SK-N-SH (cell line): ENCODE measurements at regions not wholly inside any gene's neighbourhood (a gene's known extent, or its start where the extent isn't known, plus 50 kb on each side); places are given as distances from the start of the nearest gene placed in this dataset.

Source experiments
- CTCF ChIA-PET: fragments of 300-600, 350-600 bp; formaldehyde crosslinking; extraction: SDS; loops from one replicate; lab custom pipeline; 2021; lab: Yijun Ruan, JAX
- POLR2A ChIA-PET: fragments of 350-600 bp; sonication (Branson Sonifier 250); formaldehyde crosslinking; extraction: SDS; loops from one replicate; lab custom pipeline; 2020; ENCODE audit warnings: antibody characterized with exemption, inconsistent platforms; lab: Yijun Ruan, JAX
- DNase-seq: peaks from one replicate; pipeline ENCODE4 v3.0.0; 2012
- H2AFZ ChIP-seq: fragments of 200-600 bp; sonication (generic); 2 replicates; pipeline ENCODE4 v1.8.1; 2016; ENCODE audit warnings: antibody characterized with exemption, mild to moderate bottlenecking, low read depth
- H3F3A ChIP-seq: fragments of 200-600 bp; sonication (generic); replicated peaks from 2 replicates; pipeline ENCODE3; 2016; ENCODE audit warnings: antibody characterized with exemption, mild to moderate bottlenecking; ENCODE audit not compliant: insufficient read depth
- H3K27ac ChIP-seq, 2 experiments: fragments of 200-500 bp in 1 of 2; fragments of 200-600 bp in 1 of 2; sonication (Bioruptor generic) in 1 of 2; sonication (generic), shearing (Covaris generic) in 1 of 2; 2 replicates each; pipeline versions ENCODE4 v1.5.1 to v1.6.1; 2014 to 2016; ENCODE audit warnings: low read depth in 2 of 2, inconsistent platforms in 1 of 2, low read length in 1 of 2, mild to moderate bottlenecking in 1 of 2, mixed read lengths in 1 of 2
- H3K27me3 ChIP-seq: fragments of 200-600 bp; sonication (generic), shearing (Covaris generic); 2 replicates; pipeline ENCODE4 v1.6.1; 2016; ENCODE audit warnings: mixed run types; ENCODE audit not compliant: insufficient read depth
- H3K36me3 ChIP-seq, 2 experiments: fragments of 200-500 bp in 1 of 2; fragments of 200-600 bp in 1 of 2; sonication (Bioruptor generic) in 1 of 2; sonication (generic) in 1 of 2; replicated peaks in 1 of 2; 2 replicates each; pipeline versions ENCODE3 to v1.5.1; 2014 to 2016; ENCODE audit warnings: low read length in 1 of 2, mild to moderate bottlenecking in 1 of 2; ENCODE audit not compliant: insufficient read depth in 2 of 2, control insufficient read depth in 1 of 2
- H3K4me1 ChIP-seq, 2 experiments: fragments of 200-500 bp in 1 of 2; fragments of 200-600 bp in 1 of 2; sonication (Bioruptor generic) in 1 of 2; sonication (generic), shearing (Covaris generic) in 1 of 2; 2 replicates each; pipeline versions ENCODE4 v1.5.1 to v1.6.1; 2014 to 2016; ENCODE audit warnings: low read depth in 1 of 2, low read length in 1 of 2, mixed run types in 1 of 2; ENCODE audit not compliant: insufficient read depth in 2 of 2, control insufficient read depth in 1 of 2
- H3K4me2 ChIP-seq: fragments of 200-600 bp; sonication (generic), shearing (Covaris generic); 2 replicates; pipeline ENCODE4 v1.6.1; 2017; ENCODE audit warnings: mixed run types
- H3K4me3 ChIP-seq, 2 experiments: fragments of 200-500 bp in 1 of 2; fragments of 200-600 bp in 1 of 2; sonication (Bioruptor generic) in 1 of 2; sonication (generic), shearing (Covaris generic) in 1 of 2; 2 replicates each; pipeline versions ENCODE4 v1.5.1 to v1.8.1; 2014 to 2016; ENCODE audit warnings: low read depth in 2 of 2, inconsistent platforms in 1 of 2, low read length in 1 of 2, mild to moderate bottlenecking in 1 of 2, mixed read lengths in 1 of 2, moderate library complexity in 1 of 2
- H3K79me2 ChIP-seq: fragments of 200-600 bp; sonication (generic); 2 replicates; pipeline ENCODE4 v1.8.1; 2017; ENCODE audit warnings: mild to moderate bottlenecking; ENCODE audit not compliant: insufficient read depth
- H3K9ac ChIP-seq: fragments of 200-600 bp; sonication (generic); 2 replicates; pipeline ENCODE4 v1.6.1; 2017; ENCODE audit warnings: mixed run types
- H3K9me2 ChIP-seq: fragments of 200-600 bp; sonication (generic); 2 replicates; pipeline ENCODE4 v1.6.1; 2017; ENCODE audit warnings: mixed run types
- H3K9me3 ChIP-seq: fragments of 200-600 bp; sonication (generic); 2 replicates; pipeline ENCODE4 v1.6.1; 2017; ENCODE audit warnings: mixed run types, mild to moderate bottlenecking, moderate library complexity
- H4K20me1 ChIP-seq: fragments of 200-600 bp; sonication (generic); 2 replicates; pipeline ENCODE4 v1.6.1; 2017; ENCODE audit warnings: mild to moderate bottlenecking, mixed run types; ENCODE audit not compliant: insufficient read depth
- CHD2 ChIP-seq: fragments of 150-350 bp; IDR thresholded peaks from 2 replicates; pipeline ENCODE4 v1.6.1; 2018; ENCODE audit warnings: low read length; ENCODE audit not compliant: partially characterized antibody
- ELF1 ChIP-seq: IDR thresholded peaks from 2 replicates; pipeline ENCODE4 v1.4.0; 2012
- EP300 ChIP-seq, 2 experiments: IDR thresholded peaks; 2 replicates each; pipeline versions ENCODE4 v1.4.0 to v1.6.1; 2012; ENCODE audit warnings: borderline replicate concordance in 1 of 2, low read depth in 1 of 2, low read length in 1 of 2
- EZH2phosphoT487 ChIP-seq: fragments of 200-600 bp; sonication (generic); IDR thresholded peaks from 2 replicates; pipeline ENCODE4 v1.6.1; 2017; ENCODE audit warnings: low read depth, mixed run types, mild to moderate bottlenecking, antibody characterized with exemption, moderate library complexity, borderline replicate concordance
- FOSL2 ChIP-seq: IDR thresholded peaks from 2 replicates; pipeline ENCODE4 v1.4.0; 2012; ENCODE audit warnings: low read depth, mild to moderate bottlenecking, moderate library complexity, borderline replicate concordance
- FOXJ3 ChIP-seq: sonication (generic); formaldehyde crosslinking; IDR thresholded peaks from 2 replicates; pipeline ENCODE4 v1.5.1; 2020; ENCODE audit warnings: mild to moderate bottlenecking, missing genetic modification reagents
- FOXM1 ChIP-seq: IDR thresholded peaks from 2 replicates; pipeline ENCODE4 v1.4.0; 2012; ENCODE audit warnings: low read depth, mild to moderate bottlenecking
- GATA2 ChIP-seq: sonication (generic); formaldehyde crosslinking; IDR thresholded peaks from 2 replicates; pipeline ENCODE4 v1.5.0; 2020; ENCODE audit warnings: mild to moderate bottlenecking, missing genetic modification reagents
- IRF3 ChIP-seq: fragments of 150-350 bp; IDR thresholded peaks from 2 replicates; pipeline ENCODE4 v1.6.1; 2016; ENCODE audit warnings: mild to moderate bottlenecking, low read depth, low read length
- MEF2A ChIP-seq: IDR thresholded peaks from 2 replicates; pipeline ENCODE4 v1.4.0; 2012; ENCODE audit warnings: low read depth, borderline replicate concordance
- MXI1 ChIP-seq: IDR thresholded peaks from 2 replicates; pipeline ENCODE4 v1.6.1; 2012; ENCODE audit warnings: mild to moderate bottlenecking, low read depth, low read length, improper control_type of control experiment
- NFIC ChIP-seq: IDR thresholded peaks from 2 replicates; pipeline ENCODE4 v1.4.0; 2012; ENCODE audit warnings: borderline replicate concordance
- NRF1 ChIP-seq: IDR thresholded peaks from 2 replicates; pipeline ENCODE4 v1.6.1; 2012; ENCODE audit warnings: low read depth, mild to moderate bottlenecking, low read length
- RAD21 ChIP-seq: IDR thresholded peaks from 2 replicates; pipeline ENCODE4 v1.6.1; 2012; ENCODE audit warnings: mild to moderate bottlenecking, low read length
- RFX5 ChIP-seq: IDR thresholded peaks from 2 replicates; pipeline ENCODE4 v1.6.1; 2012; ENCODE audit warnings: mild to moderate bottlenecking, improper control_type of control experiment, low read length
- RXRA ChIP-seq: IDR thresholded peaks from 2 replicates; pipeline ENCODE4 v1.4.0; 2012; ENCODE audit warnings: low read depth, mild to moderate bottlenecking, borderline replicate concordance
- SIN3A ChIP-seq: IDR thresholded peaks from 2 replicates; pipeline ENCODE4 v1.6.1; 2012; ENCODE audit warnings: low read depth, mild to moderate bottlenecking, low read length, moderate library complexity, borderline replicate concordance
- SMC3 ChIP-seq: IDR thresholded peaks from 2 replicates; pipeline ENCODE4 v1.6.1; 2012; ENCODE audit warnings: low read depth, low read length, improper control_type of control experiment
- TCF12 ChIP-seq: IDR thresholded peaks from 2 replicates; pipeline ENCODE4 v1.4.0; 2012
- TEAD4 ChIP-seq: IDR thresholded peaks from 2 replicates; pipeline ENCODE4 v1.4.0; 2012; ENCODE audit warnings: mild to moderate bottlenecking, borderline replicate concordance; ENCODE audit not compliant: insufficient read depth
- WGBS: methylation state at CpG from one replicate; pipeline ENCODE4 v1.1.6; 2017; ENCODE audit warnings: low lambda C conversion rate; 5-methylcytosine and 5-hydroxymethylcytosine counted together
- TF ChIP-seq, protein P1 (sequence below): IDR thresholded peaks from 2 replicates; pipeline ENCODE4 v1.6.1; 2012; ENCODE audit warnings: mild to moderate bottlenecking, low read depth, low read length, moderate library complexity
- TF ChIP-seq, protein P2 (sequence below): IDR thresholded peaks from 2 replicates; pipeline ENCODE4 v1.4.0; 2012; ENCODE audit warnings: low read depth, borderline replicate concordance

DNA sequence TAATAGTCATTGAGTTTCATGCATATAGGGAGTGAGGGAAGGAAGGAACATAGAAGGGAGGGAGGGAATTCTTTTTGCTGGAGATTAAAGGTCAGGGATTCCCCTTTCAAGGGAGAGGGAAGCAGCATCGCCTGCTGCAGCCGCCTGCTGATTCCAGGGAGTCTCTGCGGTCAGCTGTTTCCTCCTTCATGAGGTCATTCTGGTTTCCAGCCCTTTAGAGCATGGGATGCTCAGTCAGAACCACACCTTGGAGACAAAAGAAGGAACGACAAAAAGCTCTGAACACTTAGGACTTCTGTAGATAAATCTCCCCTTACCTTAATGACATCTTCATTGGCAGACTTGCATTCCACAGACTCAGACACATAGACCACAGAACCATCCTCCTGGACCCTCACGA is 923.0 kb upstream of the TMEM132C start:
- ChIA-PET CTCF (interaction anchor here (1.1 kb wide), 1 partner anchor 10 kb away, joined by 3 read pairs; no protein-coding TSS in a partner anchor), POLR2A (no interaction called here)
- Histone ChIP-seq H4K20me1 (no peaks in the 10 kb centered on the region), H3K36me3 (no peaks in the 10 kb centered on the region), H3K27ac (no peak overlapping the region), H3K4me2 (no peak overlapping the region), H3K9me2 (no peaks in the 10 kb centered on the region), H3K9ac (no peak overlapping the region), H3K27me3 (no peaks in the 10 kb centered on the region), H3K79me2 (no peaks in the 10 kb centered on the region), H3K4me1 (no peaks in the 10 kb centered on the region), H2AFZ (no peak overlapping the region), H3K4me3 (no peak overlapping the region), H3K9me3 (no peaks in the 10 kb centered on the region), H3F3A (no peaks in the 10 kb centered on the region)
- TF ChIP-seq FOXJ3 (no peak), FOXM1 (no peak), CHD2 (no peak), SMC3 (no peak), EP300 (IDR thresholded peaks at IDR 0.05; ENCODE audit: borderline replicate concordance in 1 of 2, low read depth in 1 of 2, low read length in 1 of 2) (no peak), TCF12 (no peak), RXRA (no peak), ELF1 (no peak), GATA2 (CRISPR knock-in tag) (no peak), MXI1 (no peak), RFX5 (no peak), FOSL2 (no peak)
- DNase-seq: no peak
- WGBS: 8% methylated on average over 5 of the region's 5 CpGs

GRCh38 chr12:127351481-127352010 is 915.4 kb upstream of the TMEM132C start:
- H3K9ac ChIP-seq: no peak overlapping the region
- no peak overlapping the region for H3K27ac ChIP-seq
- H3K4me1 ChIP-seq: no peaks in the 10 kb centered on the region
- no peaks in the 10 kb centered on the region for H3K79me2 ChIP-seq
- POLR2A ChIA-PET: no interaction called here
- no peaks in the 10 kb centered on the region for H3K27me3 ChIP-seq
- no peak for TF ChIP-seq FOXM1
- TF ChIP-seq SIN3A: no peak
- TF ChIP-seq MEF2A: no peak
- no peak for TF ChIP-seq RAD21
- TF ChIP-seq TCF12: no peak
- TF ChIP-seq NRF1: no peak
- no peak for TF ChIP-seq TEAD4
- TF ChIP-seq, protein P1, sequence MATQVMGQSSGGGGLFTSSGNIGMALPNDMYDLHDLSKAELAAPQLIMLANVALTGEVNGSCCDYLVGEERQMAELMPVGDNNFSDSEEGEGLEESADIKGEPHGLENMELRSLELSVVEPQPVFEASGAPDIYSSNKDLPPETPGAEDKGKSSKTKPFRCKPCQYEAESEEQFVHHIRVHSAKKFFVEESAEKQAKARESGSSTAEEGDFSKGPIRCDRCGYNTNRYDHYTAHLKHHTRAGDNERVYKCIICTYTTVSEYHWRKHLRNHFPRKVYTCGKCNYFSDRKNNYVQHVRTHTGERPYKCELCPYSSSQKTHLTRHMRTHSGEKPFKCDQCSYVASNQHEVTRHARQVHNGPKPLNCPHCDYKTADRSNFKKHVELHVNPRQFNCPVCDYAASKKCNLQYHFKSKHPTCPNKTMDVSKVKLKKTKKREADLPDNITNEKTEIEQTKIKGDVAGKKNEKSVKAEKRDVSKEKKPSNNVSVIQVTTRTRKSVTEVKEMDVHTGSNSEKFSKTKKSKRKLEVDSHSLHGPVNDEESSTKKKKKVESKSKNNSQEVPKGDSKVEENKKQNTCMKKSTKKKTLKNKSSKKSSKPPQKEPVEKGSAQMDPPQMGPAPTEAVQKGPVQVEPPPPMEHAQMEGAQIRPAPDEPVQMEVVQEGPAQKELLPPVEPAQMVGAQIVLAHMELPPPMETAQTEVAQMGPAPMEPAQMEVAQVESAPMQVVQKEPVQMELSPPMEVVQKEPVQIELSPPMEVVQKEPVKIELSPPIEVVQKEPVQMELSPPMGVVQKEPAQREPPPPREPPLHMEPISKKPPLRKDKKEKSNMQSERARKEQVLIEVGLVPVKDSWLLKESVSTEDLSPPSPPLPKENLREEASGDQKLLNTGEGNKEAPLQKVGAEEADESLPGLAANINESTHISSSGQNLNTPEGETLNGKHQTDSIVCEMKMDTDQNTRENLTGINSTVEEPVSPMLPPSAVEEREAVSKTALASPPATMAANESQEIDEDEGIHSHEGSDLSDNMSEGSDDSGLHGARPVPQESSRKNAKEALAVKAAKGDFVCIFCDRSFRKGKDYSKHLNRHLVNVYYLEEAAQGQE: no peak
- TF ChIP-seq, protein P2, sequence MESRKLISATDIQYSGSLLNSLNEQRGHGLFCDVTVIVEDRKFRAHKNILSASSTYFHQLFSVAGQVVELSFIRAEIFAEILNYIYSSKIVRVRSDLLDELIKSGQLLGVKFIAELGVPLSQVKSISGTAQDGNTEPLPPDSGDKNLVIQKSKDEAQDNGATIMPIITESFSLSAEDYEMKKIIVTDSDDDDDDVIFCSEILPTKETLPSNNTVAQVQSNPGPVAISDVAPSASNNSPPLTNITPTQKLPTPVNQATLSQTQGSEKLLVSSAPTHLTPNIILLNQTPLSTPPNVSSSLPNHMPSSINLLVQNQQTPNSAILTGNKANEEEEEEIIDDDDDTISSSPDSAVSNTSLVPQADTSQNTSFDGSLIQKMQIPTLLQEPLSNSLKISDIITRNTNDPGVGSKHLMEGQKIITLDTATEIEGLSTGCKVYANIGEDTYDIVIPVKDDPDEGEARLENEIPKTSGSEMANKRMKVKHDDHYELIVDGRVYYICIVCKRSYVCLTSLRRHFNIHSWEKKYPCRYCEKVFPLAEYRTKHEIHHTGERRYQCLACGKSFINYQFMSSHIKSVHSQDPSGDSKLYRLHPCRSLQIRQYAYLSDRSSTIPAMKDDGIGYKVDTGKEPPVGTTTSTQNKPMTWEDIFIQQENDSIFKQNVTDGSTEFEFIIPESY: no peak
- TF ChIP-seq RXRA: no peak
- TF ChIP-seq EZH2phosphoT487: no peak
- TF ChIP-seq NFIC: no peak
- TF ChIP-seq IRF3: no peak
- TF ChIP-seq, all 33 proteins: peak for 0
- no peak overlapping the region for H3K4me2 ChIP-seq
- WGBS: 25% methylated on average over 7 of the region's 11 CpGs
- no peak overlapping the region for H3K4me3 ChIP-seq
- CTCF ChIA-PET: interaction anchor here (0.7 to 1.5 kb wide), 2 partner anchors 30 to 56 kb away, joined by 3 to 5 read pairs; no protein-coding TSS in a partner anchor
- no peaks in the 10 kb centered on the region for H3K9me2 ChIP-seq
- no peak overlapping the region for H2AFZ ChIP-seq
- no peaks in the 10 kb centered on the region for H3F3A ChIP-seq
- no peak for DNase-seq
- no peaks in the 10 kb centered on the region for H3K36me3 ChIP-seq
- H4K20me1 ChIP-seq: no peaks in the 10 kb centered on the region
- H3K9me3 ChIP-seq: no peaks in the 10 kb centered on the region
